ENCODE measurements at regions not wholly inside any gene's neighbourhood (a gene's known extent, or its start where the extent isn't known, plus 50 kb on each side); places are given as distances from the start of the nearest gene placed in this dataset.

- Mint-ChIP-seq H3K27me3 (ENCODE audit: low read depth) (no peaks in the 10 kb centered on the region), H3K36me3 (ENCODE audit: low read depth) (no peaks in the 10 kb centered on the region), H3K9me3 (no peaks in the 10 kb centered on the region), H3K4me3 (ENCODE audit: low read depth) (no peak overlapping the region), H3K4me1 (ENCODE audit: low read depth) (no peaks in the 10 kb centered on the region), H3K27ac (no peak overlapping the region)
- intact Hi-C loops (cut with micrococcal nuclease) = no loop called here
- no peak for DNase-seq (ENCODE audit: low spot score)
These were observed 178.4 kb upstream of the MTNR1B start for GRCh38 chr11:92790926-92791616.

GRCh38 chr11:92791886-92792285 lies 177.6 kb upstream of the MTNR1B start:
- no peaks in the 10 kb centered on the region for H3K27me3 Mint-ChIP-seq (ENCODE audit: low read depth)
- no peak for DNase-seq (ENCODE audit: low spot score)
- no peak overlapping the region for H3K27ac Mint-ChIP-seq
- no peak overlapping the region for H3K4me3 Mint-ChIP-seq (ENCODE audit: low read depth)
- intact Hi-C loops (cut with micrococcal nuclease) = no loop called here
- H3K36me3 Mint-ChIP-seq (ENCODE audit: low read depth) = no peaks in the 10 kb centered on the region
- H3K4me1 Mint-ChIP-seq (ENCODE audit: low read depth) = no peaks in the 10 kb centered on the region
- H3K9me3 Mint-ChIP-seq = no peaks in the 10 kb centered on the region

GRCh38 chr11:92793189-92793588 lies 176.3 kb upstream of the MTNR1B start:
- DNase-seq (ENCODE audit: low spot score) = no peak
- H3K27ac Mint-ChIP-seq = no peak overlapping the region
- no peaks in the 10 kb centered on the region for H3K27me3 Mint-ChIP-seq (ENCODE audit: low read depth)
- H3K4me3 Mint-ChIP-seq (ENCODE audit: low read depth) = no peak overlapping the region
- no peaks in the 10 kb centered on the region for H3K9me3 Mint-ChIP-seq
- no peaks in the 10 kb centered on the region for H3K36me3 Mint-ChIP-seq (ENCODE audit: low read depth)
- intact Hi-C loops (cut with micrococcal nuclease) = no loop called here
- no peaks in the 10 kb centered on the region for H3K4me1 Mint-ChIP-seq (ENCODE audit: low read depth)

DNA sequence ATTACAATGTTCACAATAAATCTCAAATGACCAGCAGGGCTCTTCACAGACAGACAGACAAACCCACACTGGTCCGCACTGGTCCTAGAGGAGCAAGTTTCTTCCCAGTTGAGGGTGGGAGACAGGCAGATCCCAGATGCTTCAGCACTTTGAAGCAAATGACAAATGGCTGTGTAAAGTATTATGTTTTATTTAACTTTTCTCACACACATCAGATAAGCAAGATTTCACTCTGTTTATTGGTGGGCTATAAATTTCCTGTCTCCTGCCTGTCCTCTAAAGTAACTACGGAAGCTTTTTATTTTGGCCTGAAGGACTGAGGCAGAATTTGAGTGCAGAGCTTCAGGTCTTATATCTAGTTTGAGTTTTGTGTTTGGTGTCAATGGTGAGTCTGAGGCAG lies 174.7 kb upstream of the MTNR1B start:
- H3K4me3 Mint-ChIP-seq (ENCODE audit: low read depth) = no peak overlapping the region
- H3K4me1 Mint-ChIP-seq (ENCODE audit: low read depth) = no peaks in the 10 kb centered on the region
- no peak for DNase-seq (ENCODE audit: low spot score)
- H3K27ac Mint-ChIP-seq = no peak overlapping the region
- intact Hi-C loops (cut with micrococcal nuclease) = no loop called here
- no peaks in the 10 kb centered on the region for H3K36me3 Mint-ChIP-seq (ENCODE audit: low read depth)
- H3K9me3 Mint-ChIP-seq = peaks cover 5% of the 10 kb centered on the region
- no peaks in the 10 kb centered on the region for H3K27me3 Mint-ChIP-seq (ENCODE audit: low read depth)

DNA sequence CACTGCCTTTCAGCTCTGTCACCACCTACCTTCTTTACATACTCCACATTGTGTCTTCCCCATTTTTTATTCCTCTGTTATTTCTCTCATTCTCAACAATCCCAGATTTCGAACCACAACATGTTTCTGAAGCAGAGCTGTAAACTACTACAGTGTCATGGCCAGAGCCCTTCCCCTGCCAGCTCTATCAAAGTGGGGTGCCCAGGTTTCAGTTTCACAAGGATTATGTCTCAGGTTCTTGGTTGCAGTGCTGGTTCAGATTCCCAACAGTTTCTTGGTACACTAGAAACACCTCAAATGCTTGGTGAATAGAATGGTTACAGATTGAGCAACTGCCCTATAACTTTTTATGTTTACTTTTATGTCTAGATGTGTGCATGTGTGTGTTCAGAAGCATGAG lies 172.7 kb upstream of the MTNR1B start:
- Mint-ChIP-seq H3K4me3 (ENCODE audit: low read depth) (no peak overlapping the region), H3K36me3 (ENCODE audit: low read depth) (no peaks in the 10 kb centered on the region), H3K9me3 (peaks cover 5% of the 10 kb centered on the region), H3K27ac (no peak overlapping the region), H3K27me3 (ENCODE audit: low read depth) (no peaks in the 10 kb centered on the region), H3K4me1 (ENCODE audit: low read depth) (no peaks in the 10 kb centered on the region)
- intact Hi-C loops (cut with micrococcal nuclease) = no loop called here
- DNase-seq (ENCODE audit: low spot score) = no peak

GRCh38 chr11:92797874-92798273 lies 171.6 kb upstream of the MTNR1B start:
- peaks cover 5% of the 10 kb centered on the region for H3K9me3 Mint-ChIP-seq
- intact Hi-C loops (cut with micrococcal nuclease) = no loop called here
- H3K27me3 Mint-ChIP-seq (ENCODE audit: low read depth) = no peaks in the 10 kb centered on the region
- no peak overlapping the region for H3K27ac Mint-ChIP-seq
- DNase-seq (ENCODE audit: low spot score) = no peak
- H3K36me3 Mint-ChIP-seq (ENCODE audit: low read depth) = no peaks in the 10 kb centered on the region
- no peak overlapping the region for H3K4me3 Mint-ChIP-seq (ENCODE audit: low read depth)
- no peaks in the 10 kb centered on the region for H3K4me1 Mint-ChIP-seq (ENCODE audit: low read depth)

GRCh38 chr11:92801685-92802084 lies 167.8 kb upstream of the MTNR1B start:
- Mint-ChIP-seq H3K36me3 (ENCODE audit: low read depth) (no peaks in the 10 kb centered on the region), H3K27ac (no peak overlapping the region), H3K27me3 (ENCODE audit: low read depth) (no peaks in the 10 kb centered on the region), H3K4me3 (ENCODE audit: low read depth) (no peak overlapping the region), H3K4me1 (ENCODE audit: low read depth) (no peaks in the 10 kb centered on the region), H3K9me3 (peaks cover 5% of the 10 kb centered on the region)
- no peak for DNase-seq (ENCODE audit: low spot score)
- intact Hi-C loops (cut with micrococcal nuclease) = no loop called here

GRCh38 chr11:92802644-92803043 lies 166.8 kb upstream of the MTNR1B start:
- no peak for DNase-seq (ENCODE audit: low spot score)
- Mint-ChIP-seq H3K27ac (no peak overlapping the region), H3K4me1 (ENCODE audit: low read depth) (no peaks in the 10 kb centered on the region), H3K4me3 (ENCODE audit: low read depth) (no peak overlapping the region), H3K36me3 (ENCODE audit: low read depth) (no peaks in the 10 kb centered on the region), H3K27me3 (ENCODE audit: low read depth) (no peaks in the 10 kb centered on the region), H3K9me3 (peaks cover 5% of the 10 kb centered on the region)
- intact Hi-C loops (cut with micrococcal nuclease) = no loop called here

DNA sequence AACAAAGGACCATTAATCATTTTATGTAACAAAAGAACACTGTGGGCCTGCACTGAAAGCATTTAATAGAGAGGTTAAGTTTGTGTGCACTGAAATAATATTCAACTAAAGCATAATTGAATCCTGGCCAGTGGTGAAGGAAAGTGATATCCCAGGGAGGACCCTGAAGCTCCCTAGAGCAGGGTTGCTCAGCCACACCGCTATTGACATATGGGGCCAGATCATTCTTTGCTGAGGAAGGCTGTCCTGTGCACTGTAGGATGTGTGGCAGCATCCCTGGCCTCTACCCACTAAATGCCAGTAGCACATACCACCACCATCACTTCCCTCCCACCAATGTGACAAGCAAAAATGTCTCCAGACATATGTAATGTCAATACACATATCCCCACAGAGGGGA lies 166.1 kb upstream of the MTNR1B start:
- Mint-ChIP-seq H3K4me3 (ENCODE audit: low read depth) (no peak overlapping the region), H3K27me3 (ENCODE audit: low read depth) (no peaks in the 10 kb centered on the region), H3K27ac (no peak overlapping the region), H3K4me1 (ENCODE audit: low read depth) (no peaks in the 10 kb centered on the region), H3K36me3 (ENCODE audit: low read depth) (no peaks in the 10 kb centered on the region), H3K9me3 (peaks cover 5% of the 10 kb centered on the region)
- intact Hi-C loops (cut with micrococcal nuclease) = no loop called here
- no peak for DNase-seq (ENCODE audit: low spot score)

- intact Hi-C loops (cut with micrococcal nuclease) = no loop called here
- H3K27ac Mint-ChIP-seq = no peak overlapping the region
- DNase-seq (ENCODE audit: low spot score) = no peak
- H3K36me3 Mint-ChIP-seq (ENCODE audit: low read depth) = no peaks in the 10 kb centered on the region
- H3K4me1 Mint-ChIP-seq (ENCODE audit: low read depth) = no peaks in the 10 kb centered on the region
- no peaks in the 10 kb centered on the region for H3K27me3 Mint-ChIP-seq (ENCODE audit: low read depth)
- peaks cover 2% of the 10 kb centered on the region for H3K9me3 Mint-ChIP-seq
- no peak overlapping the region for H3K4me3 Mint-ChIP-seq (ENCODE audit: low read depth)
These were observed 165.0 kb upstream of the MTNR1B start for GRCh38 chr11:92804388-92804966.

DNA sequence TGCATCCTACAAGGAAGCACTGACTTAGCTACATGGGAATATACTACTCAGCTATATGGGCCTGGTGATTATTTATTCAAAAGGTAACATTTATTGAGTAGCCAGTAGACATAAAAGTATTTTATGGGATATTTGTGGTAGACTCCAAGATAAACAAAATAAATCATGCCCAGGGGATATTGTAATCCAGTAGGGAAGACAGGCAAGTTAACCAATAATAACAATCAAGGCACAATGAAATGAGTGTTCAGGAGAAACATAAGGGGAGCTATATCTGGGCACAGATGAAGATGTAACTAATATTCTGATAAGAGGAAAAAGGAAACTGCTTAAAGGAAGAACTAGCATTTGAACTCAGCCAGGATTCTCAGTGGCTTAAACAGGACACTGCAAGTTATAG lies 161.4 kb upstream of the MTNR1B start:
- H3K4me3 Mint-ChIP-seq (ENCODE audit: low read depth) = no peak overlapping the region
- H3K9me3 Mint-ChIP-seq = no peaks in the 10 kb centered on the region
- intact Hi-C loops (cut with micrococcal nuclease) = no loop called here
- no peaks in the 10 kb centered on the region for H3K4me1 Mint-ChIP-seq (ENCODE audit: low read depth)
- H3K27me3 Mint-ChIP-seq (ENCODE audit: low read depth) = no peaks in the 10 kb centered on the region
- no peaks in the 10 kb centered on the region for H3K36me3 Mint-ChIP-seq (ENCODE audit: low read depth)
- no peak overlapping the region for H3K27ac Mint-ChIP-seq
- DNase-seq (ENCODE audit: low spot score) = no peak

- H3K36me3 Mint-ChIP-seq (ENCODE audit: low read depth) = no peaks in the 10 kb centered on the region
- intact Hi-C loops (cut with micrococcal nuclease) = no loop called here
- no peak for DNase-seq (ENCODE audit: low spot score)
- H3K4me3 Mint-ChIP-seq (ENCODE audit: low read depth) = no peak overlapping the region
- H3K27ac Mint-ChIP-seq = no peak overlapping the region
- no peaks in the 10 kb centered on the region for H3K27me3 Mint-ChIP-seq (ENCODE audit: low read depth)
- H3K9me3 Mint-ChIP-seq = no peaks in the 10 kb centered on the region
- H3K4me1 Mint-ChIP-seq (ENCODE audit: low read depth) = no peaks in the 10 kb centered on the region
These were observed 158.9 kb upstream of the MTNR1B start for GRCh38 chr11:92810423-92811064.

- no peak for DNase-seq (ENCODE audit: low spot score)
- no peak overlapping the region for H3K4me3 Mint-ChIP-seq (ENCODE audit: low read depth)
- H3K27me3 Mint-ChIP-seq (ENCODE audit: low read depth) = no peaks in the 10 kb centered on the region
- no peaks in the 10 kb centered on the region for H3K9me3 Mint-ChIP-seq
- no peak overlapping the region for H3K27ac Mint-ChIP-seq
- no peaks in the 10 kb centered on the region for H3K36me3 Mint-ChIP-seq (ENCODE audit: low read depth)
- intact Hi-C loops (cut with micrococcal nuclease) = no loop called here
- H3K4me1 Mint-ChIP-seq (ENCODE audit: low read depth) = no peaks in the 10 kb centered on the region
These were observed 158.1 kb upstream of the MTNR1B start for GRCh38 chr11:92811341-92811740.

All from activated T-helper 2 cell treated with anti-CD3 and anti-CD28 coated beads, Interferon-gamma antibody, Interleukin-2, Interleukin-4, amounts not matched to agents 10 μg/mL and 5 μg/mL and 100 μg/mL, durations not matched to agents 14 hours and 24 hours and 36 hours (primary cell).